ENCODE measurements at regions not wholly inside any gene's neighbourhood (a gene's known extent, or its start where the extent isn't known, plus 50 kb on each side); places are given as distances from the start of the nearest gene placed in this dataset.

- 68 to 71% methylated on average over 4 to 5 of the region's 5 CpGs for WGBS, 2 donors (ENCODE audit: low coverage in 1 of 2)
- in situ Hi-C loops (cut with MboI; ENCODE audit: low pct_ligation_motif_present in 1 of 4, low pct_unique_long_range_greater_than_20kb in 1 of 4, low sequenced_read_pairs in 3 of 4) = no loop called here
- intact Hi-C loops (cut with DNase I; ENCODE audit: low total_unique reads) = no loop called here
These were observed 368.7 kb downstream of the HAO1 start for GRCh38 chr20:7571521-7572055.

GRCh38 chr20:7579888-7580287 is 360.4 kb downstream of the HAO1 start:
- H3K9me3 ChIP-seq = no peaks in the 10 kb centered on the region
- H3K4me1 ChIP-seq = no peaks in the 10 kb centered on the region
- DNase-seq = no peak
- in situ Hi-C loops (cut with MboI; ENCODE audit: low pct_ligation_motif_present in 1 of 4, low pct_unique_long_range_greater_than_20kb in 1 of 4, low sequenced_read_pairs in 3 of 4) (no loop called here), intact Hi-C loops (cut with DNase I; ENCODE audit: low total_unique reads) (no loop called here)
- no peaks in the 10 kb centered on the region for H3K36me3 ChIP-seq
- TF ChIP-seq POLR2AphosphoS5 (IDR thresholded peaks at IDR 0.05) = no peak
- TF ChIP-seq EP300 (IDR thresholded peaks at IDR 0.05; ENCODE audit: low read depth) = no peak
- TF ChIP-seq POLR2A (IDR thresholded peaks at IDR 0.05) = no peak
- no peak for TF ChIP-seq CTCF (IDR thresholded peaks at IDR 0.05)
- no peaks in the 10 kb centered on the region for H3K27me3 ChIP-seq
- H3K27ac ChIP-seq = no peak overlapping the region
- H3K4me3 ChIP-seq = no peak overlapping the region
- 67 to 68% methylated on average over 1 to 3 of the region's 3 CpGs for WGBS, 2 donors (ENCODE audit: low coverage in 1 of 2)

More at GRCh38 chr20:7571521-7572055, 368.7 kb downstream of the HAO1 start:
- no peaks in the 10 kb centered on the region for H3K27me3 ChIP-seq
- H3K4me3 ChIP-seq = no peak overlapping the region
- TF ChIP-seq CTCF (IDR thresholded peaks at IDR 0.05) (no peak), POLR2AphosphoS5 (IDR thresholded peaks at IDR 0.05) (no peak), EP300 (IDR thresholded peaks at IDR 0.05; ENCODE audit: low read depth) (no peak), POLR2A (IDR thresholded peaks at IDR 0.05) (no peak)
- no peaks in the 10 kb centered on the region for H3K9me3 ChIP-seq
- H3K27ac ChIP-seq = no peak overlapping the region
- H3K4me1 ChIP-seq = no peaks in the 10 kb centered on the region
- DNase-seq = no peak
- no peaks in the 10 kb centered on the region for H3K36me3 ChIP-seq

- Histone ChIP-seq H3K9me3 (no peaks in the 10 kb centered on the region), H3K4me3 (no peak overlapping the region), H3K36me3 (no peaks in the 10 kb centered on the region), H3K4me1 (peaks cover 0 to 3% (median 0%) of the 10 kb centered on the region in 4 donors), H3K27me3 (no peaks in the 10 kb centered on the region), H3K27ac (no peak overlapping the region)
- no peak for TF ChIP-seq EP300 (IDR thresholded peaks at IDR 0.05; ENCODE audit: low read depth)
- no peak for TF ChIP-seq POLR2A (IDR thresholded peaks at IDR 0.05)
- no peak for TF ChIP-seq POLR2AphosphoS5 (IDR thresholded peaks at IDR 0.05)
- no peak for TF ChIP-seq CTCF (IDR thresholded peaks at IDR 0.05)
- intact Hi-C loops (cut with DNase I; ENCODE audit: low total_unique reads) = no loop called here
- WGBS, 2 donors (ENCODE audit: low coverage in 1 of 2) = 49 to 58% methylated on average over 6 of the region's 6 CpGs
- DNase-seq = no peak
- in situ Hi-C loops (cut with MboI; ENCODE audit: low pct_ligation_motif_present in 1 of 4, low pct_unique_long_range_greater_than_20kb in 1 of 4, low sequenced_read_pairs in 3 of 4) = no loop called here
These were observed 355.1 kb downstream of the HAO1 start for GRCh38 chr20:7585126-7585679.

- no peak overlapping the region for H3K4me3 ChIP-seq
- no peak overlapping the region for H3K27ac ChIP-seq
- no peaks in the 10 kb centered on the region for H3K9me3 ChIP-seq
- H3K4me1 ChIP-seq = peaks cover 0 to 3% (median 0%) of the 10 kb centered on the region in 4 donors
- no peaks in the 10 kb centered on the region for H3K27me3 ChIP-seq
- intact Hi-C loops (cut with DNase I; ENCODE audit: low total_unique reads) = no loop called here
- in situ Hi-C loops (cut with MboI; ENCODE audit: low pct_ligation_motif_present in 1 of 4, low pct_unique_long_range_greater_than_20kb in 1 of 4, low sequenced_read_pairs in 3 of 4) = no loop called here
- DNase-seq = no peak
- H3K36me3 ChIP-seq = no peaks in the 10 kb centered on the region
- 56 to 78% methylated on average over 1 of the region's 1 CpG for WGBS, 2 donors (ENCODE audit: low coverage in 1 of 2)
- TF ChIP-seq CTCF (IDR thresholded peaks at IDR 0.05) (no peak), POLR2AphosphoS5 (IDR thresholded peaks at IDR 0.05) (no peak)
These were observed 353.8 kb downstream of the HAO1 start for GRCh38 chr20:7586481-7586880.

Measured in transverse colon (tissue), 4 donors.